ENCODE measurements at regions not wholly inside any gene's neighbourhood (a gene's known extent, or its start where the extent isn't known, plus 50 kb on each side); places are given as distances from the start of the nearest gene placed in this dataset.

- BruUV-seq (replicated peaks) = no TSS peak
These were observed 69.6 kb upstream of the TMEM132D start for GRCh38 chr12:129973236-129973961.

More at GRCh38 chr12:129973236-129973961, 69.6 kb upstream of the TMEM132D start:
- no peak overlapping the region for H3K14ac ChIP-seq (replicated peaks; ENCODE audit: low read depth, low read length)
- no peak overlapping the region for H2AK9ac ChIP-seq (replicated peaks; ENCODE audit: low read depth, low read length, poor library complexity)
- no peaks in the 10 kb centered on the region for H3K9me1 ChIP-seq (ENCODE audit: insufficient read depth, low read length)
- H2AFZ ChIP-seq (replicated peaks; ENCODE audit: low read length, poor library complexity) = no peak overlapping the region
- ChIA-PET POLR2A (ENCODE audit: unreplicated experiment) (no interaction called here), CTCF (no interaction called here)
- H2BK120ac ChIP-seq (ENCODE audit: low read depth, low read length) = no peak overlapping the region
- no peak overlapping the region for H2BK20ac ChIP-seq (ENCODE audit: low read depth, low read length)
- no peak overlapping the region for H3K9ac ChIP-seq (ENCODE audit: low read depth, low read length)
- no peak for TF ChIP-seq CHD1 (IDR thresholded peaks at IDR 0.05; ENCODE audit: low read depth, low read length)
- H2BK5ac ChIP-seq (ENCODE audit: low read depth, low read length, poor library complexity, severe bottlenecking) = no peak overlapping the region
- intact Hi-C loops (cut with micrococcal nuclease) = no loop called here
- no peak overlapping the region for H3K23ac ChIP-seq (ENCODE audit: low read depth, low read length)
- no peak overlapping the region for H4K91ac ChIP-seq (ENCODE audit: insufficient read depth, low read depth, low read length)
- in situ Hi-C loops (cut with MboI; ENCODE audit: low sequenced_read_pairs) = no loop called here
- H3K27me3 ChIP-seq (ENCODE audit: control insufficient read depth, insufficient read depth, low read length) = no peaks in the 10 kb centered on the region
- peaks cover 15% of the 10 kb centered on the region; the same call in 1 of the 2 replicates for H3K9me3 ChIP-seq (ENCODE audit: control insufficient read depth, insufficient read depth, low read length)
- DNase-seq (no peak), ATAC-seq (ENCODE audit: low read depth) (no peak)
- no peaks in the 10 kb centered on the region for H3K4me1 ChIP-seq (ENCODE audit: control insufficient read depth, insufficient read depth, low read length)
- H3K27ac ChIP-seq (ENCODE audit: insufficient read depth, low read length) = no peak overlapping the region
- no peak overlapping the region for H3K56ac ChIP-seq (ENCODE audit: extremely low read depth, insufficient read depth, low read length)
- no peak overlapping the region for H3K4me3 ChIP-seq (ENCODE audit: insufficient read depth, low read depth, low read length)
- no peaks in the 10 kb centered on the region for H3K36me3 ChIP-seq (ENCODE audit: control insufficient read depth, insufficient read depth, low read length)
- dilution Hi-C loops (cut with HindIII; ENCODE audit: low sequenced_read_pairs, unreplicated experiment) = no loop called here
- H4K8ac ChIP-seq (ENCODE audit: low read depth in 2 of 2, low read length in 2 of 2) = no peak overlapping the region
- WGBS, 2 experiments (ENCODE audit: extremely low coverage in 2 of 2, insufficient read length in 1 of 2) = no CpG with 5 or more reads among the region's 6 CpGs
- no peak overlapping the region for H3K4me2 ChIP-seq (ENCODE audit: low read depth, low read length)
- H3K4ac ChIP-seq (ENCODE audit: low read depth, low read length) = no peak overlapping the region
- no peak overlapping the region for H2AK5ac ChIP-seq (ENCODE audit: low read depth, low read length)
- H3K18ac ChIP-seq (ENCODE audit: low read depth, low read length) = no peak overlapping the region
- no peaks in the 10 kb centered on the region for H4K20me1 ChIP-seq (ENCODE audit: insufficient read depth, low read length)
- no peak overlapping the region for H2BK15ac ChIP-seq (ENCODE audit: low read depth, low read length)
- H3K79me1 ChIP-seq (ENCODE audit: low read depth in 1 of 2, low read length in 2 of 2) = no peaks in the 10 kb centered on the region
- no peak overlapping the region for H4K5ac ChIP-seq (ENCODE audit: low read depth, low read length)

Measured in IMR-90 (cell line).